Endothelial cell of umbilical vein (primary cell): ENCODE measurements at regions not wholly inside any gene's neighbourhood (a gene's known extent, or its start where the extent isn't known, plus 50 kb on each side); places are given as distances from the start of the nearest gene placed in this dataset.

Experiments used
- CTCF ChIP-seq, 2 donors: IDR thresholded peaks; 1 replicate in 1 of 2; 2 replicates in 1 of 2; pipeline ENCODE4 v1.5.1; 2011; ENCODE audit warnings: low read length in 2 of 2, mild to moderate bottlenecking in 2 of 2, moderate library complexity in 2 of 2, control low read depth in 1 of 2, inconsistent platforms in 1 of 2, low read depth in 1 of 2; ENCODE audit not compliant: insufficient read depth in 1 of 2; ENCODE audit errors: extremely low read depth in 1 of 2
- EZH2 ChIP-seq: IDR thresholded peaks from 2 replicates; pipeline ENCODE4 v1.6.1; 2012; ENCODE audit warnings: borderline replicate concordance, low read depth, mild to moderate bottlenecking, moderate library complexity, low read length, inconsistent platforms; ENCODE audit not compliant: severe bottlenecking
- FOS ChIP-seq: IDR thresholded peaks from 2 replicates; pipeline ENCODE4 v1.6.1; 2011; ENCODE audit warnings: mild to moderate bottlenecking, low read length, moderate library complexity, borderline replicate concordance; ENCODE audit not compliant: insufficient read depth
- JUN ChIP-seq: IDR thresholded peaks from 2 replicates; pipeline ENCODE4 v1.6.1; 2011; ENCODE audit warnings: borderline replicate concordance, low read depth; ENCODE audit not compliant: insufficient read length, insufficient read depth
- MAX ChIP-seq: IDR thresholded peaks from 2 replicates; pipeline ENCODE4 v1.6.1; 2011; ENCODE audit not compliant: insufficient read depth, insufficient read length
- MYC ChIP-seq: IDR thresholded peaks from one replicate; pipeline ENCODE4 v1.6.1; 2011; ENCODE audit warnings: mild to moderate bottlenecking, low read depth, low read length
- POLR2A ChIP-seq: IDR thresholded peaks from 2 replicates; pipeline ENCODE4 v1.6.1; 2012; ENCODE audit warnings: low read depth, mild to moderate bottlenecking, control low read depth, low read length
- POLR2AphosphoS5 ChIP-seq: IDR thresholded peaks from 2 replicates; pipeline ENCODE4 v1.6.1; 2012; ENCODE audit warnings: low read depth, mild to moderate bottlenecking, control low read depth, low read length, moderate library complexity; ENCODE audit not compliant: insufficient read depth

- no peak for TF ChIP-seq CTCF (IDR thresholded peaks at IDR 0.05; ENCODE audit: extremely low read depth in 1 of 2, insufficient read depth in 1 of 2, low read depth in 1 of 2, low read length in 2 of 2)
- TF ChIP-seq EZH2: no peak
- TF ChIP-seq MAX: no peak
- TF ChIP-seq POLR2AphosphoS5: no peak
- TF ChIP-seq MYC: no peak
- no peak for TF ChIP-seq JUN
- no peak for TF ChIP-seq POLR2A
- TF ChIP-seq FOS: no peak
These were observed 115.5 kb downstream of the TNFAIP3 start for GRCh38 chr6:137982418-137983189.
